ENCODE measurements at regions not wholly inside any gene's neighbourhood (a gene's known extent, or its start where the extent isn't known, plus 50 kb on each side); places are given as distances from the start of the nearest gene placed in this dataset.

DNA sequence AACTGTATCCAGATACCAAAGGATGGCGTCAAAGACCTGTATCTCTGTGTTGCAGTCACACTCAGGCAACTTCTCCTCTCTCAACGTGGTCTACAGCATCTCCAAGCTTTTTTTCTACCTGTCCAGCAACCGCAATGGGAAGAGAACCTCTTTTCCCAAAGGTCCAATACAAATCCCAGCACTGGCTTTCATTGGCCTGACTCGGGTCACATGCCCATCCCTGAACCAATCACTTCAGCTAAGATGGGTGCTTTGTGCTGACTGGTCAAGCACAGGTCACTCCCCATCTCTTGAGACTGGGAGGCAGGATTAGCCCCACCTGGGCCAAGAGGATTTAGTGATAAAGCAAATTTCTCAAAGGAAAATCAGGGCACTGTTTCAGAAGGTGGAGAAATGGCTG, 71.2 kb upstream of the C16orf82 start:
- no peak for DNase-seq (ENCODE audit: low spot score in 2 of 2)
- Histone ChIP-seq H3K27me3 (ENCODE audit: low read depth) (no peaks in the 10 kb centered on the region), H3K9me3 (no peaks in the 10 kb centered on the region), H3K36me3 (replicated peaks) (no peaks in the 10 kb centered on the region), H3K4me3 (no peak overlapping the region), H3K4me1 (no peaks in the 10 kb centered on the region)
- in situ Hi-C loops (cut with MboI; ENCODE audit: low sequenced_read_pairs), result no loop called here

DNA sequence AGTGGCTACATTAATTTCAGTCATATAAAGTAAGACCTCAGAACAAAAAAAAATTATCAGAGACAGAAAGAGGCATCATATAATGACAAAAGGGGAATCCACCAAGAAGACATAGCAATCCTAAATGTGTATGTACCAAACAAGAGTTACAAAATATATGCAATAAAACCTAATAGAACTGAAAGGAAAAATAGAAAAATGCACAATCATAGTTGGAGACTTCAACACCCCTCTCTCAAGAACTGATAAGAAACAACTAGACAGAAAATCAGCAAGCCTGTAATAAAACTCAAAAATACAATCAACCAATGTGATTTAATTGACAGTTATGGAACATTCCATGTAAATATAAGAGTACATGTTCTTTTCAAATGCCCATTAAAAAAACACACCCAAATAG, 61.3 kb upstream of the C16orf82 start:
- H3K4me1 ChIP-seq, result no peaks in the 10 kb centered on the region
- in situ Hi-C loops (cut with MboI; ENCODE audit: low sequenced_read_pairs), result no loop called here

More for the DNA sequence above, 61.3 kb upstream of the C16orf82 start:
- no peaks in the 10 kb centered on the region for H3K36me3 ChIP-seq (replicated peaks)
- H3K4me3 ChIP-seq, result no peak overlapping the region
- no peak for DNase-seq (ENCODE audit: low spot score in 2 of 2)
- H3K27me3 ChIP-seq (ENCODE audit: low read depth), result no peaks in the 10 kb centered on the region
- no peaks in the 10 kb centered on the region for H3K9me3 ChIP-seq
